Stimulated activated CD4-positive, alpha-beta T cell treated with anti-CD3 and anti-CD28 coated beads, Interleukin-12 subunit alpha, Interleukin-12 subunit beta, amount 100 ng/mL, for 48 hours (primary cell): ENCODE measurements at regions not wholly inside any gene's neighbourhood (a gene's known extent, or its start where the extent isn't known, plus 50 kb on each side); places are given as distances from the start of the nearest gene placed in this dataset.

Experiments
- DNase-seq, 3 donors: peaks; one replicate each; pipeline ENCODE4 v3.0.0-alpha.2; 2020; ENCODE audit warnings: low read depth in 2 of 3, low spot score in 1 of 3

DNA sequence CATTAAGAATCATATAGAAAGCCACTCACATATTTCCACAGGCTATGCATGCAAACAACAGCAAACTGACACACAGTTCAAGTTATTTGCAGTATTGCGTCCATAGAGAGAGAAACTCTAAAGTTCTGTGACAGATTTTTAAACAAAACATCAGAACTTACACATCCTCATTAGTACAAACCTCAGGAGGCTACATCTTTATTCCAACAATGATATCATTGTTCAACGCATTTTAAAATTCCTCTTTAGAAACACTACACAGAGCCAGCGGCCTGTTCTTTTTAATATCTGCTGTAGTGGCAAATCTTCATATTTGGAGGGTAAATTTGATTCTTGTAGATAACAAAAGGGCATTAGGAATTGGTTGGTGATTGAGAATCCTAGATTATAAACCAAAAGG is 55.9 kb upstream of the NFE2L3 start:
- DNase-seq = no peak

GRCh38 chr7:26097837-26098668 is 53.9 kb upstream of the NFE2L3 start:
- DNase-seq = no peak

DNA sequence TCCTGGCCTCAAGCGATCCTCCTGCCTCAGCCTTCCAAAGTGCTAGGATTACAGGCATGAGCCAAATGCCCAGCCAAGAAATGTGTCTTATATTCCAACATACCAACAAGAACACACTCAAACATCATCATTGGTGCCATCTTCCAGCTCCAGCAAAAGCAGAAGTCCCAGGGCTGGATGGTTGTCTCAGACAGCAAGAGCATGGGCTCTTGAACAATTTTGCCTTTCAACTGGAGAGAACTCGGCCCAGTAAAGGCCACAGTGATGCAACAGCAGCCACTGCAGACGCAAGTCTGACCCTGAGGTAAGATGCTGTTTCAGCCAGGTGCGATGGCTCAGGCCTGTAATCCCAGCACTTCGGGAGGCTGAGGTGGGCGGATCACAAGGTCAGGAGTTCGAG is 52.8 kb upstream of the NFE2L3 start:
- DNase-seq = no peak

DNA sequence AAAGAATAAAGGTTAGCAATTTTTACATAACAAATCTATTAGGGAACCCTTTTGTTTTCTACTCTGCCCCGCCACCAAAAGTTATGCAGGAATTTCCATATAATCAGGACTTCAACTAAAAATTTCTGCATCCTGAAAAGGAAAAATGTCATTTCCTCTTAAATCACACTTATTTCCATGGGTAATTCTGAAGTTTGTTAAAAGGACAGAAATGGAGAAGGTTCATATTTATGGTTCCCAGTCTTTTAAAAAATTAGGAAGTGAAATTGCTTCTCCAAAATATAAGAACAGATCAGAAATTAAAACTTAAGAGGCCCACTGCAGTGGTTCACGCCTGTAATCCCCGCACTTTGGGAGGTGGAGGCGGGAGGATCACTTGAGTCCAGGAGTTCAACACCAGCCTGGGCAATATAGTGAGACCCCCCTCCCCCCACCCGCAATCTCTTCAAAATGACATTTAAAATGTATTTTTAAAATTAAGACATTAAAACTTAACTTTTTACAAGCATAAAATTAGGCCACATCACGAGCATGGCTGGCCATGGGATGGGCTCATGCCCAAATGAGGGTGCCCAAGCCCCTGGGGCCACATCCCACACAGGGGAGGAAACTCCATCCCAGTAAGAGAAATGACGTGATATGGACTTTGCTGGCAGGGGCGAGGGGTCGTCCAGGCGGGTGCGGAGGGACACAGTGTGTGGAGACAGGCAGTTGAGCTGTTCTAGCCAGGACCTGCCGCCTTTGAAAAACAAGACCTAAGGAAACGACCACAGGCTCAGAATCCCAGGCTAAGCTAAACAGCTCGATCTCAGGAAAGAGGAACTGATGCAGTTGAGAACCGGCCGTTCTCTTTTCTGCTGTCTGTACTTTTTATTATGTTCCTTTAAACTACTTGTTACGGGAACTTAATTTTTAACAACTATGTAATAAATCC is 51.3 kb upstream of the NFE2L3 start:
- DNase-seq = no peak

DNA sequence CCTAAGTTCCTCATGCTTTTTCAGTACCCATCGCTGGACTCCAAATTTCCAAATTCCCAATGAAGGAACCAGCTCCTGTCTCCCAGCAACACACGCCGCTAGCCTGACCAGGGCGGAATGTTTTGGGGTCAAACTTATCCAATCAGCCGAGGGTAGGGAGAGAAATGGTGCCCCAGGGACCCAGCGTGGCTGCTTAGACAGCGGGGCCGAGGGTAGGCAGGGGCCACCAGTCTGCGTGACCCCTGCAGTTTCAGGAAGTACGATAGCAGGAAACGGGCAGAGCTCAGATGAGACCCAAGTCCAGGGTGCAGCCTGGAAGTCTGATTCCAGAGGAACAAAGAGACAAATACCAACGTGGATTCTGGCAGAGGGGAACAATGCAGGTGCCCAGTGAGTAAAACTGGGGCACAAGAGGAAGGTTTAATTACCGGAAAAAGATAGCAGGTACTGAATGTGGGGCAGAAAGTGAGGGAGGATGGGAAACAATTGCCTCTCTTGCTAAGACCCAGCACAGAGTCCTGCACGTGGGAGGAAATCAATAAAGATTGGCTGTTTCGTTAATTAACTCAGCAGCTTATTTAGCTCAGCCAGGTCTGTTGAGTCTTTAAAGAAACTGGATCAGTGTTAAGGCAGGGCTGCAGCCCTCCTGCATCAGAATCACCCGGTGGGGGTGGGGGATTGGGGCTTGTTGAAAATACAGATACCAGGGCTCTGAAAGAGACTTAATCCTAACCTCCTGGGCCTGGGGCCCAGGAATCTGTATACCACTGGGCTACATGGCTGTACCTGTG is 50.4 kb upstream of the NFE2L3 start:
- no peak for DNase-seq

DNA sequence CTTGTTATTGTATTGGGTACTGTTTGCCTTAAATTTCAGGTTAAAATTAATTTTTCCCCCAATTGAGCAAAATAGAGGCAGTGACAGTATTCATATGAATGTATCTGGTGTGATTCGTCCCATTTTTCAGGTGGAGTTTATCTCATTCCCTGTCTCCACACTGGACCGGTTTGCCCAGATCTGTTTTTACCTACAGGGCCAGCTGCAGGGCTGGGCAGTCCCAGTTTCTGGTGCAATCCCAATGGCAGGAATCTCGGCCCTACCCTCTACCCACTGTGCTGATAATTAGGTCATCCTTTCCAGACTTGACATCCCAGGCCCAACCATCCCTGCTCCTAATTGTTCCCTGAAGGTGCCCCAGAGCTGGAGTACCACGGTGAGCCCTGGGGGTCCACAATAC is 49.8 kb upstream of the NFE2L3 start:
- DNase-seq = no peak
